ENCODE measurements at regions not wholly inside any gene's neighbourhood (a gene's known extent, or its start where the extent isn't known, plus 50 kb on each side); places are given as distances from the start of the nearest gene placed in this dataset.

GRCh38 chr6:33521489-33522091, 58.5 kb downstream of the BAK1 start:
- TF ChIP-seq CTCF (IDR thresholded peaks at IDR 0.05) = no peak
- DNase-seq = no peak
- WGBS, 2 donors = 81 to 91% methylated on average over 40 to 47 of the region's 47 CpGs
- no peaks in the 10 kb centered on the region for H3K9me3 ChIP-seq
- H3K27me3 ChIP-seq = no peaks in the 10 kb centered on the region
- H3K4me3 ChIP-seq = no peak overlapping the region
- intact Hi-C loops (cut with DNase I) = no loop called here
- no peaks in the 10 kb centered on the region for H3K36me3 ChIP-seq
- no peak overlapping the region for H3K27ac ChIP-seq
- no peak for ATAC-seq
- H3K4me1 ChIP-seq = no peaks in the 10 kb centered on the region

Data from heart right ventricle (tissue), 16 donors.